ENCODE measurements at regions not wholly inside any gene's neighbourhood (a gene's known extent, or its start where the extent isn't known, plus 50 kb on each side); places are given as distances from the start of the nearest gene placed in this dataset.

- TF ChIP-seq CTCF (conservative IDR thresholded peaks at IDR 0.05; ENCODE audit: low read depth in 2 of 2): no peak
- TF ChIP-seq POLR2AphosphoS5 (IDR thresholded peaks at IDR 0.05; ENCODE audit: low read depth): no peak
These were observed 237.6 kb downstream of the ETS1 start (continued) for GRCh38 chr11:128349650-128350299.

- H3K4me1 Mint-ChIP-seq: peaks cover 15% of the 10 kb centered on the region
- Histone ChIP-seq H3K4me3 (no peak overlapping the region), H3K27me3 (ENCODE audit: insufficient read depth) (no peaks in the 10 kb centered on the region), H3K4me2 (no peak overlapping the region), H3K79me2 (replicated peaks; ENCODE audit: insufficient read depth) (no peaks in the 10 kb centered on the region), H3F3A (replicated peaks; ENCODE audit: low read depth) (no peaks in the 10 kb centered on the region), H2AFZ (no peak overlapping the region; the same call in 1 of the 2 replicates), H4K20me1 (replicated peaks; ENCODE audit: insufficient read depth) (no peaks in the 10 kb centered on the region), H3K27ac (ENCODE audit: low read depth) (no peak overlapping the region), H3K4me1 (ENCODE audit: insufficient read depth) (peaks cover 7% of the 10 kb centered on the region; the same call in 1 of the 2 replicates), H3K9me2 (ENCODE audit: insufficient read depth) (no peaks in the 10 kb centered on the region; the same call in 1 of the 2 replicates), H3K36me3 (ENCODE audit: insufficient read depth) (no peaks in the 10 kb centered on the region)
- no peak overlapping the region for H3K4me3 Mint-ChIP-seq
- H3K9me3 Mint-ChIP-seq: no peaks in the 10 kb centered on the region
- no peak for TF ChIP-seq STAT1 (IDR thresholded peaks at IDR 0.05; ENCODE audit: unreplicated experiment)
- no peak for TF ChIP-seq REST (IDR thresholded peaks at IDR 0.05; ENCODE audit: unreplicated experiment)
- no peak for TF ChIP-seq CTCF (conservative IDR thresholded peaks at IDR 0.05; ENCODE audit: low read depth in 2 of 2)
- TF ChIP-seq ZNF114 (CRISPR knock-in tag; IDR thresholded peaks at IDR 0.05): no peak
- TF ChIP-seq EZH2phosphoT487 (IDR thresholded peaks at IDR 0.05; ENCODE audit: unreplicated experiment): no peak
- TF ChIP-seq EZH2 (IDR thresholded peaks at IDR 0.05; ENCODE audit: low read depth, unreplicated experiment): no peak
- TF ChIP-seq ZNF462 (CRISPR knock-in tag; IDR thresholded peaks at IDR 0.05): no peak
- TF ChIP-seq POLR2AphosphoS5 (IDR thresholded peaks at IDR 0.05; ENCODE audit: low read depth): no peak
- no peak for TF ChIP-seq CREB1 (CRISPR knock-in tag; IDR thresholded peaks at IDR 0.05; ENCODE audit: low read depth)
- TF ChIP-seq ZNF331 (CRISPR knock-in tag; IDR thresholded peaks at IDR 0.05; ENCODE audit: low read depth): no peak
- no peak for TF ChIP-seq NANOG (IDR thresholded peaks at IDR 0.05; ENCODE audit: borderline replicate concordance)
- ATAC-seq (no peak), DNase-seq (ENCODE audit: low spot score) (no peak)
- H3K36me3 Mint-ChIP-seq (ENCODE audit: low read depth): no peaks in the 10 kb centered on the region
- no peak overlapping the region for H3K27ac Mint-ChIP-seq
- no peaks in the 10 kb centered on the region for H3K27me3 Mint-ChIP-seq (ENCODE audit: insufficient read depth, low read depth, poor library complexity)
These were observed 240.6 kb downstream of the ETS1 start for GRCh38 chr11:128346804-128347203.

All from GM23338 (cell line).